GM19023 (cell line): ENCODE measurements at regions not wholly inside any gene's neighbourhood (a gene's known extent, or its start where the extent isn't known, plus 50 kb on each side); places are given as distances from the start of the nearest gene placed in this dataset.
"Not testable (repeated sequence)": the region's sequence is repeated elsewhere in the genome, so short reads cannot be mapped to it uniquely, and the experiment has no call there.

ENCODE experiments used
- ATAC-seq: cut with Tn5 transposase; IDR thresholded peaks from one replicate; pipeline ENCODE4 v1.9.1; 2021; ENCODE audit warnings: mild to moderate bottlenecking, moderate library complexity; ENCODE audit not compliant: unreplicated experiment

DNA sequence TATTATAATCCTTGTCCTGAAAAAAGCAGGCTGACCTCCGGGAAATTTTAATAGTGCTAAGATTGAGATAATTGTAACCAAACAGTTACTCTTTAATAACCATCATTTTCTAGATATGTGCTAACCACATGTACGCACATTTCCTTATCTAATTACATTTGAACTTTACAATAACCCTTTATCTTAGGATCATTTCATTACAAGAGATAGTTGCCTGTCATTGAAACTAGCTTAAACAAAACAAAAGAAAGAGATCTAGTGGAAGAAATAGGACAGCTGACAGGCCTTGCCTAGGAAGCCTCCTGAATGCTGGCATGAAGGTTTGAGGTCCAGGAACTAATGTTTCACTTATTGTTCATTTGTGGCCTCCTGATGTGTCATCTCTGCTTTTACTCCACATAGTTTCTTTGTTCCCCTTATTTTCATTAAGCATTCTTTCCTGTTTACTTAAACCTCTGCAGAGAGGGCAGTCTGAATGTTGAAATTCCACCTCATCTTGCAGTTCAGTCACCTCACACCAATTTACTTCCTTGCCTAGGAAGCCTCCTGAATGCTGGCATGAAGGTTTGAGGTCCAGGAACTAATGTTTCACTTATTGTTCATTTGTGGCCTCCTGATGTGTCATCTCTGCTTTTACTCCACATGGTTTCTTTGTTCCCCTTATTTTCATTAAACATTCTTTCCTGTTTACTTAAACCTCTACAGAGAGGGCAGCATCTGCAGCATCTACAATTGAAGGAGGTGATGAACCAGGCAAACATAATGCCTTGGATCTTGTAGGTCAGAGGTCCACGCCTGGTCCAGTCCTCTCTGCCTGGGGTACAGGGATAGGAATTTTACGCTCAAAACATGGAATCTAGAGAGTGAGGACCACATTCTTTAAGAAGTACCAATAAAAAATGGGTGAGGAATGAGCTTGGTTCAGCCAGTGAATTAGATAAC lies 247.5 kb downstream of the SPATA31A6 start:
- ATAC-seq, result not testable (repeated sequence)

DNA sequence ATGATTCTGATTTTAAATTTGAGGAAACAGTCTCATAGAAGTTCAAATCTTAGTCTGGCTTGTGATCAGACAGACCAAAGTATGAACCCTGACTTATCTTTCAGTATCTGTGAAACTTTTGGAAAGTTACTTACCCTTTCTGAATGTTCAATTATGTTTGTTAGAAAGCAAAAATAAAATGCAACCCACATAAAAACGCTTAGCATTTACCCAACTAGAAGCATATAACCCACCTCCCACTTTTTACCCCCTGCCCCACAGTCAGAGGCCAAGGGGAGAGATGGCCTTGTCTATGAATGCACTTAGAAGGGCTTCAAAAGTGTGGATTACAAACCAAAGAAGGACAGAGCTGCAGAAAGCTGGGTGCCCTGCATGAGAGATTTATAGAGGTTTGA lies 248.2 kb downstream of the SPATA31A6 start:
- not testable (repeated sequence) for ATAC-seq

- not testable (repeated sequence) for ATAC-seq
Observed at GRCh38 chr9:42434844-42435714, 251.6 kb downstream of the SPATA31A6 start.

DNA sequence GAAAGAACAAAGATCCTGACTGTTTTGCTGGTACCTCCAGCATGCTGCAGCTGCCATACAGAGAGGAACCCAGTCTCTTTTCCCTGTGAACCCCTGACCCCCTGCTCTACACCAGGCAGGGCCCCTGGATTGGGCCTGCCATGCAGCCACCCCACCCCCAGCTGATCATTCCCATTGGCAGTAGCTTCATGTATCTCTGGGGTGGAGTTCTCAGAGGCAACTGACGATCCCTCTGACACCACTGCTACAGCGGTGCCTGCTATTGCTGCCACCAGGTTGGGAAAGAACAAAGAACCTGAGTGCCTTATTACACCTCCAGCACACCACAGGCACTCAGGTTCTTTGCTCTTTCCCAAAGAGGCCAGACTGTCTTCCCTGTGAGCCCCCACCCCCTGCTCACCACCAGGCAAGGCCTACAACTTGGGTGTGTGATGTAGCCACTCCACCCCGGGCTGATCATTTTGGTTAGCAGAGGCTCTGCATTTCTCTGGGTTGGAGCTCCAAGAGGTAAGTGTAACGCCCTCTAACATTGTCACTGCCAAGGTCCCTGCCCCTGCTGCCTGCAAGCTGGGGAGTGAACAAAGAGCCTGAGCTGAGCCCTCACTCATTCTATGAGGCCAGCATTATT lies 252.4 kb downstream of the SPATA31A6 start:
- not testable (repeated sequence) for ATAC-seq

- ATAC-seq, result peak; percentile 69
Observed at GRCh38 chr9:42437057-42437759, 253.7 kb downstream of the SPATA31A6 start.

DNA sequence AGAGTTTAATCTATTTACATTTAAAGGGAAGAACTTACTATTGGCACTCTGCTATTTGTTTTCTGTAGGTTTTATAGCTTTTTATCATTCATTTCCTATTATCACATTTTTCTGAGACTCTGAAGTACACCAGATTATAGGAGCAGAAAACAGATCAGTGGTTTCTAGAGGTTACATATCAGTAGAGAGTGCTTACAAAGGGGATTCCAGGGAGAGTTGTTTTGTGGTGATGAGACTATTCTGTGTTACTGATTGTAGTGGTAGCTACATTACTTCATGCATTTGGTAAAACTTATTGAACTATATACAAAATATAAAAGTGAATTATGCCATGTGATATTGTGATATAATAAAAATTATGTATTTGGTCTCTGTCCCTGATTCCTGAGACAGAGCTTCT lies 259.2 kb downstream of the SPATA31A6 start:
- not testable (repeated sequence) for ATAC-seq

DNA sequence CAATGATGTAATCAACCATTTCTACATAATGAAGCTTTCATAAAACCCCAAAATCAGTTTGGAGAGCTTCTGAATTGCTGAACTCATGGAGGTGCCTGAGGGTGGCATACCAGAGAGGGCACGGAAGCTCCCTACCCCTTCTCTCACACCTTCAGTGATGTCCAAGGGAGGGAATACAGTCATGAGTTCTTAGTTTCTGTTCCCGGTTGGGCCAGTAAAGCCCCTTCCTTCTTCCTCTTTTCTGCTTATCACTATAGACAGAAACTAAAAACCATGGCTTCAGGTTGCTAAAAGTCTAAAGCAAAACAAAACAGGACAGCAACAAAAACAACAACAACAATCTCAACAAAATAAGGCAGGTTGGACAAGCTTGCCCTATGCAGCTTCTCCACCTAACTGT lies 260.0 kb downstream of the SPATA31A6 start:
- ATAC-seq, result peak; percentile 76

DNA sequence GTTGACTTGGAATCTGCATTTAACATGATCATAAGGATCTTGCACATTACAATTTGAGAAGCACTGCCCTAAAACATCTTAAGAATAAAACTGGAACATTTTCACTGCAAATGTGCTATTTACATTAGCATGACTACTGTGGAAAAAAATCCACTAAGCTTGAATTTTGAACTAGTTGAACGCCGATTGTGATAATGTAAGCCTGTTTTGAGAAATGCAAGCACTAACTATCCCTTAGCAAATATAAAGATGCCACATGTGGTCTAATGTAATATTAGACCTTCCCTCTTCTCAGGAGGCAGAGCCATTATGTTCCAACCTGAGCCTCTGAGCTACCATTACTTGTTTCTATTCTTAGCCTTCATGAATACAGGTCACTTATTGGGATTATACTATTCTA lies 278.0 kb downstream of the SPATA31A6 start:
- not testable (repeated sequence) for ATAC-seq

DNA sequence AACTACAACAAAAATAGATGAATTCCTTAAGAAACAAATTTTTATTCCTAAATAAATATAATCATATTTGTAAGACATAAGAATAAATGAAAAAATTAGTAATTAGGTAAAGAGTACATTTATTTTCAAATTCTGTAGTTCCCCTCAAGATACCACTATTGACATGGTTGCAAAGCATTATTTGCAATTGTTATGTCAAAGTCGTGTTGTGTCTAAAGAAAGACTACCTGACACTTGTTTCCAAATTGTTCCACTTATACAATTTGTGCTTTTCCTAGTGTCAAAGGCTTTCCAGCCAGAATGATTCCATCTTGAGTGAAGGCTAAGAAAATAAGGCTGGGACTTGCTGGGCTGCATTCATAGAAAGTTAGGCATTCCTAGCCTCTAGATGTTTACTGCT lies 278.4 kb downstream of the SPATA31A6 start:
- ATAC-seq, result not testable (repeated sequence)

GRCh38 chr9:42463981-42464380 lies 280.5 kb downstream of the SPATA31A6 start:
- ATAC-seq, result not testable (repeated sequence)

- not testable (repeated sequence) for ATAC-seq
Observed at GRCh38 chr9:42470577-42470976, 287.1 kb downstream of the SPATA31A6 start.

GRCh38 chr9:42490989-42491388 lies 307.5 kb downstream of the SPATA31A6 start:
- not testable (repeated sequence) for ATAC-seq

DNA sequence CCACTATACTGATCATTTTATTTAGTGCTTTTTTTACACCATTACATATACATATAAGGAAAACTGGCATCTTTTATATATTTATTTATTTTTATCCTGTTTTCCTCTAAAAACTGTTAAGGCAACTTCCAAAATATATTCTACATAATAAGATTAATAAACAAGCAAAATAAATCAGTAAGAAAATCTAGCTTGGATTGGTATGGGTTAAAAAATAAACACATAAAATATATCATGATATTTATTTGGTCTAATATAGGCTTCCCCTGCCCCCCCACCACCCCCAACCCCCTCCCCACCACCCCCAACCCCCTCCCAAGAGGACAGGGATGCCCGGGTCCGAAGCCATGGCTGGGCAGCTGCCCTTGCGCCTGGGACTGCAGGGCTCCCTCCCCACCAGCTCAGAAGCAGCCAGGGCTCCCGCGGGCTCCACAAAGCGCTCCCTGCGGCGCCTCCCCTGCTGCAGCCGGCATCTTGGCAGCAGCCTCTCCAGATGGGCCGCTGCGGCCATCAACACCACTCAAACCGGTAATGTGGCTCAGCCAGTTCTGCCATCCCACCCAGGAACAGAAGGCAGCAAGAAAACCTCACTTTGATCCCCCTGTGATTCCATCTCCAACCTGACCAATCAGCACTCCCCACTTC lies 319.3 kb downstream of the SPATA31A6 start:
- ATAC-seq, result not testable (repeated sequence)

- not testable (repeated sequence) for ATAC-seq
Observed at GRCh38 chr9:42508111-42508510, 324.7 kb downstream of the SPATA31A6 start.

DNA sequence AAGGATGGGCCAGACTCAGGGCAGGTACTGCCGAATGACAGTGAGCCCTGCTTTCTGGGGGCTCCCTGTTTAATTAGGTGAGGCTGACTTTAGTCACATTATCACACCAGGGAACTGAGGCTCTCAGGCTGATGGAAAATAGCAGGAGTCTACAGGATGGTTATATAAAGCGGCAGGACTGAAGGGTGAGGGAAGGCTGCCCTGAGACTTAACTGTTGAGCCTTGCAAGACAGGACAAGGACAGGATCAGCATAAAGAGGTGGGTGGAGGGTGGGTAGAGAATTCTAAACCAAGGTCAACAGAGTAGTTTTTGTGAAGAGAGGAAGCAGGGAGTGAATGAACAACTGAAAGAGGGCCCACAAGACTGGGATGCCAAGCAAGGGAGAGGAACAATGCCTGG lies 330.1 kb downstream of the SPATA31A6 start:
- ATAC-seq, result not testable (repeated sequence)

GRCh38 chr9:42534325-42534983 lies 351.0 kb downstream of the SPATA31A6 start:
- ATAC-seq, result not testable (repeated sequence)

DNA sequence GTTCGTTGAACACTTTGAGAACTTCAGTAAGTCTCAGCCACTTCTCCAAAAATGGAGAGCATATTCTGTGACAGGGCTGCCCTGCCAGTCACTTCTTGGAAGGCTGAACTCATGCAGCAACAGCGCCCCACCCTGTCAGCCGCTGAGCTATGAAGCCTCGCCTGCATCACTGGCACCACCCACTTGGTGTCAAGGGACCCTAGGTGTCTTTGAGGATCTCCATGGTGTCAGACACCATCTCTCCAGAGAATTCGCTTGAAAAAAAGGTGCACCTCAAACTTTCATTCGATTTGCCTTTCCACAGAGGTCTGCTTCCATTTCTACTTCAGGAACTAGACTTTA lies 351.5 kb downstream of the SPATA31A6 start:
- not testable (repeated sequence) for ATAC-seq

- peak; percentile 80 for ATAC-seq
Observed at GRCh38 chr9:42550789-42551357, 367.4 kb downstream of the SPATA31A6 start.

DNA sequence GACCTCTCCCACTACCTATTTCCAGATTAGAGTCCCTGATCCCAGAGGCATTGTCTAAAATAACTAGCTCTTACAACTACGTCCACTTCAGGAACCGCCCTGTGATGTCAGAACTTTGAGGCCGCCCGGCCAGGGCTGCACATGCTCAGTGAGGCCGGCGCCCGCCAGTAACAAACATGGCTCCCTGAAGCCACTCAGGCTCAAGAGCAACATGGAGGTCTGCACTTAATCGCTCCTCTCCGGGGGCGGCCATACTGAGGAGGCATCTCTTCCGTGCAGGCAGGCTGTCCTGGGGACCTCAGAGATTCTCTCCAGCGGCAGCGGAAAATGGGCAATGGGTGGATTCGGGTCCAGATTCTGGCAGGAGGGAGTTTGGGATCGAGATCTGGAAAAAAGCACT lies 385.1 kb downstream of the SPATA31A6 start:
- ATAC-seq, result not testable (repeated sequence)
